ACHN (cell line): ENCODE measurements at regions not wholly inside any gene's neighbourhood (a gene's known extent, or its start where the extent isn't known, plus 50 kb on each side); places are given as distances from the start of the nearest gene placed in this dataset.
"Not testable (repeated sequence)": the region's sequence is repeated elsewhere in the genome, so short reads cannot be mapped to it uniquely, and the experiment has no call there.

Experiments used
- DNase-seq: peaks from one replicate; pipeline ENCODE4 v3.0.0-alpha.2; 2015
- in situ Hi-C: cut with HindIII; loops from 2 replicates; pipeline ENCODE4 v1.10.0; 2017; ENCODE audit warnings: low sequenced_read_pairs, low pct_ligation_motif_present, low pct_unique_long_range_greater_than_20kb

GRCh38 chr6:63467247-63467954 is 104.9 kb upstream of the LOC128125822 start:
- no peak for DNase-seq
- in situ Hi-C loops: no loop called here

GRCh38 chr6:63471145-63471544 is 101.1 kb upstream of the LOC128125822 start:
- in situ Hi-C loops, DNase-seq: not testable (repeated sequence)

- in situ Hi-C loops: no loop called here
- no peak for DNase-seq
Observed at GRCh38 chr6:63471654-63472053, 100.6 kb upstream of the LOC128125822 start.

- in situ Hi-C loops: no loop called here
- DNase-seq: no peak
Observed at GRCh38 chr6:63475707-63476106, 96.6 kb upstream of the LOC128125822 start.

- in situ Hi-C loops: no loop called here
Observed at GRCh38 chr6:63476302-63476701, 96.0 kb upstream of the LOC128125822 start.

GRCh38 chr6:63477422-63478040 is 94.7 kb upstream of the LOC128125822 start:
- DNase-seq: no peak
- in situ Hi-C loops: no loop called here

More at GRCh38 chr6:63476302-63476701, 96.0 kb upstream of the LOC128125822 start:
- DNase-seq: no peak

GRCh38 chr6:63478734-63479133 is 93.5 kb upstream of the LOC128125822 start:
- DNase-seq: no peak
- in situ Hi-C loops: no loop called here

- in situ Hi-C loops: no loop called here
- DNase-seq: no peak
Observed at GRCh38 chr6:63486196-63486595, 86.1 kb upstream of the LOC128125822 start.

GRCh38 chr6:63487103-63487813 is 85.0 kb upstream of the LOC128125822 start:
- in situ Hi-C loops: no loop called here
- DNase-seq: no peak

GRCh38 chr6:63491119-63491518 is 81.2 kb upstream of the LOC128125822 start:
- in situ Hi-C loops: no loop called here
- no peak for DNase-seq

- in situ Hi-C loops: no loop called here
- no peak for DNase-seq
Observed at GRCh38 chr6:63492476-63492875, 79.8 kb upstream of the LOC128125822 start.

GRCh38 chr6:63493557-63493956 is 78.7 kb upstream of the LOC128125822 start:
- in situ Hi-C loops: no loop called here
- DNase-seq: no peak

GRCh38 chr6:63496361-63496804 is 75.9 kb upstream of the LOC128125822 start:
- DNase-seq: no peak
- in situ Hi-C loops: no loop called here

GRCh38 chr6:63502156-63502555 is 70.1 kb upstream of the LOC128125822 start:
- in situ Hi-C loops: no loop called here
- no peak for DNase-seq

GRCh38 chr6:63503199-63503598 is 69.1 kb upstream of the LOC128125822 start:
- in situ Hi-C loops: no loop called here
- no peak for DNase-seq

- in situ Hi-C loops: no loop called here
- no peak for DNase-seq
Observed at GRCh38 chr6:63504777-63505384, 67.4 kb upstream of the LOC128125822 start.

GRCh38 chr6:63507096-63507495 is 65.2 kb upstream of the LOC128125822 start:
- no peak for DNase-seq
- in situ Hi-C loops: no loop called here

- no peak for DNase-seq
- in situ Hi-C loops: no loop called here
Observed at GRCh38 chr6:63509652-63510352, 62.5 kb upstream of the LOC128125822 start.

GRCh38 chr6:63510353-63510686 is 62.0 kb upstream of the LOC128125822 start:
- DNase-seq: no peak
- in situ Hi-C loops: no loop called here
